ENCODE measurements at regions not wholly inside any gene's neighbourhood (a gene's known extent, or its start where the extent isn't known, plus 50 kb on each side); places are given as distances from the start of the nearest gene placed in this dataset.

DNA sequence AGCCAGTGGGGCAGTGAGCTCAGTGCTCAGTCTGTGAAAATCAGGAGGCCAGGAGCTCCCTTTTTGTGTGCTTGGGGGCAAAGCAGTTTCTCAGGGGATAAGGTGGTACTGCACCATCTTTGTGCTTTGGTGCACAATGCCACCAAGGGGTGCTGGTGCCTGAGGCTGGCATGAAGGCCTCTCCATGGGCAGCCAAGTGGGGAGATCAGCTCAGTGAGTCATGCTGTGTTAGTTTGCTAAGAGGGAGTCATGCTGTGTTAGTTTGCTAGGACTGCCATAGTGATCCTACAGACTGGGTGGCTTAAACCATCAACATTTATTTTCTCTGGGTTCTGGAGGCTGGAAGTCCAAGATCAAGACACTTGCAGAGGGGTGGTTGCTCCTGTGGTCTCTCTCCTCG, 428.1 kb downstream of the PRDM2 start:
- TF ChIP-seq, protein P1, sequence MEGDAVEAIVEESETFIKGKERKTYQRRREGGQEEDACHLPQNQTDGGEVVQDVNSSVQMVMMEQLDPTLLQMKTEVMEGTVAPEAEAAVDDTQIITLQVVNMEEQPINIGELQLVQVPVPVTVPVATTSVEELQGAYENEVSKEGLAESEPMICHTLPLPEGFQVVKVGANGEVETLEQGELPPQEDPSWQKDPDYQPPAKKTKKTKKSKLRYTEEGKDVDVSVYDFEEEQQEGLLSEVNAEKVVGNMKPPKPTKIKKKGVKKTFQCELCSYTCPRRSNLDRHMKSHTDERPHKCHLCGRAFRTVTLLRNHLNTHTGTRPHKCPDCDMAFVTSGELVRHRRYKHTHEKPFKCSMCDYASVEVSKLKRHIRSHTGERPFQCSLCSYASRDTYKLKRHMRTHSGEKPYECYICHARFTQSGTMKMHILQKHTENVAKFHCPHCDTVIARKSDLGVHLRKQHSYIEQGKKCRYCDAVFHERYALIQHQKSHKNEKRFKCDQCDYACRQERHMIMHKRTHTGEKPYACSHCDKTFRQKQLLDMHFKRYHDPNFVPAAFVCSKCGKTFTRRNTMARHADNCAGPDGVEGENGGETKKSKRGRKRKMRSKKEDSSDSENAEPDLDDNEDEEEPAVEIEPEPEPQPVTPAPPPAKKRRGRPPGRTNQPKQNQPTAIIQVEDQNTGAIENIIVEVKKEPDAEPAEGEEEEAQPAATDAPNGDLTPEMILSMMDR (IDR thresholded peaks at IDR 0.05; ENCODE audit: low read depth, low read length) = no peak
- H3K4me3 ChIP-seq (ENCODE audit: low read depth, low read length) = no peak overlapping the region

DNA sequence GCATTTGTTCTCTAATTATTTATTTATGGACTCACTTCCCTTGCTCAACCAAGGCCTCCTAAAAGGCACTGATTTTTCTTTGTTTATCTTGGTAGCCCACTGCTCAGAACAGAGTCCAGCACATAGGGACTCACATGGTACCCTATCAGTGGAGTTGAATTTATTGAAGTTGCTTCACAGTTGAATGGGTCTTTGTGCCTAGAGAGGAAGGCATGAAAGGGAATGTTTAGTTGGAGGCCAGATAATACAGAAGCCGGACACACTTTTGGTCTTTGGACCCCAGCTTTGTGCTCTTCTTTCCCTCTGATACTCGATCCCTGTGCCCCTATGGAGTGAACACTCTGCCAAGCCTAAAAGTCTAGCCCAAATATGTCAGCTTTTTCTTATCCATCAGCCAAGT, 429.0 kb downstream of the PRDM2 start:
- TF ChIP-seq, protein P1 (IDR thresholded peaks at IDR 0.05; ENCODE audit: low read depth, low read length) = no peak
- H3K4me3 ChIP-seq (ENCODE audit: low read depth, low read length) = no peak overlapping the region

DNA sequence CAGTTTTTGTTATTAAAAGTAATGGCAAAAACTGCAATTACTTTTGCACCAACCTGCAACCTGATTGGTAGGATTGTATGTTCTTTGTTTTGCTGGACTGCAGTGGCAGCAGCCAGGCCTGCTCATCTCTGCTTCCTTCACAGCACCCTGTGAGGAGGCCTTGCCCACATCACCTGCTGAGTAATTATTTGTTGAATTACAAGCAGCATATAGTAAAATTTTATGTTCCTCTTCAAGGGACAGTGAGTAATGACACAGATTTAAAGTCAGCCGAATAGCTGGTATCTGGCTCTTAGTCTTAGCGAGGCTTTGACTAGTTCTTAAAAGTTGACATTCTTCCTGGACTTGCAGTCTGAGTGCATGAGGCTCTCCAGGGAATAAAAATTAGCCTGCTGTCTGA, 435.1 kb downstream of the PRDM2 start:
- no peak overlapping the region for H3K4me3 ChIP-seq (ENCODE audit: low read depth, low read length)
- TF ChIP-seq, protein P1 (IDR thresholded peaks at IDR 0.05; ENCODE audit: low read depth, low read length) = no peak

DNA sequence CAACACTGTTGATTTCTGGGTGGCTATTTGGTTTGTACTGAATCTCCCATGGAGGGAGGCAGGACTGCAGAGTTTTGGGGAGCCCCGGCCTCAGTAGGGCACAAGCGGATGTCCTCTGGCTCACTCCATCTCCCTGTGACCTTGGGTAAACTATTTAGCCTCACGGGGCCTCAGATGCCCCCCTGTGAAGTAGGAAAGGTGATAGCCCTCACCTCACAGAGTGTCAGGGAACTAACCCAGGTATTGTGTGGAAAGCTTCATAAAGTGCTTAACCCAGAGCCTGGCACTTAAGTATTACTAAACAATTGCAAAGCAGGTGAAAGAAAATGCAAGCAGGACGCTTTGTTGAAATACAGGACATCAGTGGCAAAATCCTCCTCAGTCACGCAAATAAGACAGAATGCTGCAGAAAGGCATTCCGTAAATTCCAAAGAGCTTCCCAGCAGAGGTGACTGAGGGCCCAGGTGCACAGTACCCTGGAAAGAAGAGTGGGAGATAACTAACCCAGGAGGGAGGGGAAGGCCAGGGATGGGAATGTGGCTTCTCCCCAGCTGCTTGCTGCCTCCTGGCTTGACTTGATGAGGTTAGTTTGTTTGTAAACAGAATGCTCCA, 436.3 kb downstream of the PRDM2 start:
- TF ChIP-seq, protein P1 (IDR thresholded peaks at IDR 0.05; ENCODE audit: low read depth, low read length) = no peak
- no peak overlapping the region for H3K4me3 ChIP-seq (ENCODE audit: low read depth, low read length)

DNA sequence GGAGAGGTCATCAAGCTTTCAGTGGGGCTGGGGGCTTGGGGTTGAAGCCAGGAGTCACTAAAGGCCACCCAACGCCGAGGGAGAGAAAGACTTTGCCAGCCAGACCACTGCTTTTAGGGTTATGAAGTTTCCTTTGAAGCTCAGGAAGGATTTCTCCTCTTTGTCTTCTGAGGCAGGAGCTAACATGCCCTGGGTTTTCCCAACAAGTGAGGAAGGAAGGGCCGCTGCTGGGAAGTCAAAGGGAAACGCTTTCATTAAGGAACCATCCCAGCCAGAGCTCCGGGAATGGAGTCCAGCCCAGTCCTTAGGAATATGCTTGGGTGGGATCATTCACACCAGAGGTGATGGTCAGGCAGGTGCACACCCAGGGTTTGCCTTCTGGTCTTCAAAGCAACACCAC, 436.9 kb downstream of the PRDM2 start:
- H3K4me3 ChIP-seq (ENCODE audit: low read depth, low read length) = no peak overlapping the region
- TF ChIP-seq, protein P1 (IDR thresholded peaks at IDR 0.05; ENCODE audit: low read depth, low read length) = no peak

DNA sequence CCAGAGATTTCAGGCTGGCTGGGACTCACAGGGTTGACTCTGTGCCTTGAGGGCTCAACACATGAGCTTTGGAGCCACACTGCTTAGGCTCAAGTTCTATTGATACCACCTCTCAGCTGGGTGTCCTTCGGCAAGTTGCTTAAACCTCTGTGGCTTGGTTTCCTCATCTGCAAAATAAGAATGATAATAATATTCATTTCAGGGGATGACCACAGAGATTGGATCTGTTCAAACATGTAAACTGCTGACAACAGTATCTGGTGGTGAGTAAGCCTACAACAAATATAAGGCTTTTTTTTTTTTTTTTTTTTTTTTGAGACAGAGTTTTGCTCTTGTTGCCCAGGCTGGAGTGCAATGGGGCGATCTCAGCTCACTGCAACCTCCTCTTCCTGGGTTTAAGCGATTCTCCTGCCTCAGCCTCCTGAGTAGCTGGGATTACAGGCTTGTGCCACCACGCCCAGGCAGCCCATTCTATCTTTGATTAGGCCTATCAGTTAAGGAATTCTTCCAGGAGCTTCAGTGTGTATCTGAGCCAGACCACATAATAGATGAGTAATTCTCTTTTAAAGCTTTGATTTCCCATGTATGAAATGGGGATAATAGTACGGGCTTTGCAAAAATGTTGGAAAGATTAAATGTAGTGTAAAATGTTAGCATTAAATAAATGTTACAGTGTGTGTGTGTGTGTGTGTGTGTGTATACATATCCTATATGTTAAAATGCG, 437.6 kb downstream of the PRDM2 start:
- TF ChIP-seq, protein P1 (IDR thresholded peaks at IDR 0.05; ENCODE audit: low read depth, low read length) = no peak

DNA sequence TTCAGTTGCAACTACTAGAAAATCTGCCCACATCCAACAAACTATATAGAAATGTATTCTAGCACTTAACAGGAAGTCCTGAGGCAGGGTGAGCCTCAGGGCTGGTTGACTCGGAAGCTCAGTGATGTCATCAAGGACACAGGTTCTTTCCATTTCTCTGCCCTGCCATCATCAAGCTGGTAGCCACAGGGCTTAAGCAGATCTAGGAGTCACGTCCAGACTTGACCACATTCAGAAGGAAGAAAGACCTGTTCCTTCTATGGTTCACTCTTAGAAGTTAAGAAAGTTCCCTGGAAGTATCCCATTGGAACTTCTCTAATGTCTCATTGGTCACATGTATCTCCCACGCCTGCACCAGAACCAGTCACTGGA, 438.1 kb downstream of the PRDM2 start:
- TF ChIP-seq, protein P1 (IDR thresholded peaks at IDR 0.05; ENCODE audit: low read depth, low read length) = no peak

More for the DNA sequence above, 437.6 kb downstream of the PRDM2 start:
- no peak overlapping the region for H3K4me3 ChIP-seq (ENCODE audit: low read depth, low read length)

More for the DNA sequence above, 438.1 kb downstream of the PRDM2 start:
- H3K4me3 ChIP-seq (ENCODE audit: low read depth, low read length) = no peak overlapping the region
